CD8-positive, alpha-beta memory T cell (primary cell): ENCODE measurements at regions not wholly inside any gene's neighbourhood (a gene's known extent, or its start where the extent isn't known, plus 50 kb on each side); places are given as distances from the start of the nearest gene placed in this dataset.
A peak's percentile ranks its signal among the peaks of the same experiment; 100 is the strongest.

ENCODE experiments used
- CTCF ChIA-PET: fragments of 350-600 bp; sonication (Branson Sonifier 250); formaldehyde crosslinking; loops from one replicate; lab custom pipeline; 2021; ENCODE audit warnings: antibody characterized with exemption; lab: Charles Lee
- POLR2A ChIA-PET: fragments of 350-600 bp; sonication (Branson Sonifier 250); formaldehyde crosslinking; loops from one replicate; lab custom pipeline; 2021; ENCODE audit warnings: antibody characterized with exemption; lab: Charles Lee
- DNase-seq, 5 donors: peaks; one replicate each; pipeline versions ENCODE4 v3.0.0 to v3.0.0-alpha.2; 2020 to 2022; ENCODE audit warnings: mixed read lengths in 1 of 5
- H3K27ac ChIP-seq: one replicate; pipeline ENCODE4 v1.7.0; 2013; ENCODE audit warnings: low read depth, mild to moderate bottlenecking, low read length, moderate library complexity
- H3K27me3 ChIP-seq: 2 replicates; pipeline ENCODE4 v1.7.0; 2013; ENCODE audit warnings: low read length, mild to moderate bottlenecking; ENCODE audit not compliant: insufficient read depth, poor library complexity, severe bottlenecking
- H3K36me3 ChIP-seq: 2 replicates; pipeline ENCODE4 v1.7.0; 2013; ENCODE audit warnings: mild to moderate bottlenecking, low read length, moderate library complexity; ENCODE audit not compliant: insufficient read depth
- H3K4me1 ChIP-seq: 2 replicates; pipeline ENCODE4 v1.7.0; 2013; ENCODE audit warnings: mild to moderate bottlenecking, low read length, moderate library complexity; ENCODE audit not compliant: insufficient read depth
- H3K4me3 ChIP-seq: 2 replicates; pipeline ENCODE4 v1.7.0; 2013; ENCODE audit warnings: mild to moderate bottlenecking, low read length
- H3K9me3 ChIP-seq: 2 replicates; pipeline ENCODE4 v1.7.0; 2013; ENCODE audit warnings: mild to moderate bottlenecking, low read length
- H3K27ac Mint-ChIP-seq, 8 donors: one replicate each; pipeline ENCODE4 v1.8.0; 2020 to 2021; ENCODE audit warnings: mixed read lengths in 8 of 8, mild to moderate bottlenecking in 6 of 8, inconsistent platforms in 3 of 8, moderate library complexity in 3 of 8
- H3K27me3 Mint-ChIP-seq, 2 donors: one replicate each; pipeline ENCODE4 v1.8.0; 2020 to 2021; ENCODE audit warnings: mixed read lengths in 2 of 2, mild to moderate bottlenecking in 1 of 2, moderate library complexity in 1 of 2
- H3K36me3 Mint-ChIP-seq, 3 donors: one replicate each; pipeline ENCODE4 v1.8.0; 2020 to 2021; ENCODE audit warnings: mixed read lengths in 3 of 3, inconsistent platforms in 1 of 3, mild to moderate bottlenecking in 1 of 3
- H3K4me1 Mint-ChIP-seq, 3 donors: one replicate each; pipeline ENCODE4 v1.8.0; 2020 to 2021; ENCODE audit warnings: mixed read lengths in 3 of 3, inconsistent platforms in 1 of 3, mild to moderate bottlenecking in 1 of 3
- H3K4me3 Mint-ChIP-seq, 7 donors: one replicate each; pipeline ENCODE4 v1.8.0; 2020 to 2021; ENCODE audit warnings: mixed read lengths in 7 of 7, mild to moderate bottlenecking in 6 of 7, moderate library complexity in 4 of 7, inconsistent platforms in 2 of 7
- H3K9me3 Mint-ChIP-seq, 5 donors: one replicate each; pipeline ENCODE4 v1.8.0; 2020 to 2022; ENCODE audit warnings: mixed read lengths in 5 of 5, mild to moderate bottlenecking in 3 of 5, moderate library complexity in 2 of 5, inconsistent platforms in 1 of 5

DNA sequence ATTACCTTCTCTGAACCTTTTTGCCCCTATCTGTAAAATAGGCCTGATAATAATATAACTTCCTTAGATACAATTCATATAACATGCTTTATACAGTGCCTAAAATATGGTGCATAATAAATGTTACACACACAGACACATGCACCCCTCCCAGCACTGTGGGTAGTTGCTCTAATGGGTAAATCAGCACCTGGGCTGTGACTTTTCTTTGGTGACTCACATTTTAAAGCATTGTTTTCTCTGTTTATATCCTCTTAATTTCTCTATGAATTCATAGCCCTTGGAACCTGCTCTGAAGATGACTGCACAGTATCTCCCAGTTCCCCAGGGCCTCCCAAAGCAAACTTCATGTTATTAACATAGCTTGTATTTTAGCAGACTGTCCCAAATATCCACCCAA lies 248.2 kb upstream of the TNP1 start:
- no peak overlapping the region for H3K27ac Mint-ChIP-seq
- Histone ChIP-seq H3K27ac (peak overlapping the region; percentile 35), H3K27me3 (no peaks in the 10 kb centered on the region), H3K4me1 (no peaks in the 10 kb centered on the region), H3K4me3 (no peak overlapping the region), H3K36me3 (no peaks in the 10 kb centered on the region), H3K9me3 (no peaks in the 10 kb centered on the region)
- no peaks in the 10 kb centered on the region for H3K36me3 Mint-ChIP-seq
- H3K4me3 Mint-ChIP-seq = no peak overlapping the region
- ChIA-PET CTCF (no interaction called here), POLR2A (no interaction called here)
- DNase-seq = no peak
- H3K4me1 Mint-ChIP-seq = no peaks in the 10 kb centered on the region
- peaks cover 0 to 1% of the 10 kb centered on the region in 2 donors for H3K27me3 Mint-ChIP-seq
- no peaks in the 10 kb centered on the region for H3K9me3 Mint-ChIP-seq

DNA sequence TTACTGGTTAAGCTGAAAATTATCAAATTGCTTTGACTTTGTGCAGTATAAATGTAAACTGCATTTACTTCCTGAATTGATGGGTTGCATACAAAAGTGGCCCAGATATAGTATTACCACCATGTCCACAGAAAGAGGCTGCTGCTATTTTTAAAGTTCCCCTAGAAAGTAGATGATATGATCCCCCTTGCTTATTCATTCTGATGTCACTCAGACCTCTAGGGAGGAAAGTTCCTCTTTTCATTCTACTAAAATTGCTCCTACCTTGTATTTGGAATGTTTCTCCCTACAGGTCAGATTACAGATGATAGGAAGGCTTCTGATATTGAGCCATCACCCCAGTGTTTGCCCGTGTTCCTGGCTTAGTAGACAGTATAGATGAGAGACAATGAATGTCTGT lies 247.6 kb upstream of the TNP1 start:
- CTCF ChIA-PET = no interaction called here

DNA sequence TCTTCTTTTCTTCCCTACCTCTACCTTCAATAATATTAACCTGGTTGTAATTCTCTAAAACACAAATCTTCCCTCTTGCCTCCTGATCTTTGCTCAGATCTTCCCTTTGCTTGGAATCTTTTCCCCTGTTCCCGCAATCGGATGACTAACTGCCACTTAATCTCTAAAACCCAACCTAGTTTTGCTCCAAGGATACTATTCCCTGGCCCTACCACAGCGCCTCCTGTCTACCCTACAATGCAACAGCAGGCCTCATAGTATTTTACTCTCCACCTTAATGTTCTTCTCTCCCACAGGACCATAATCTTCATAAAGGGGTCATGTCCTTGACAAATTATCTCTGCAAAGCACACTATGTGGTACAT lies 246.8 kb upstream of the TNP1 start:
- Histone ChIP-seq H3K27ac (peak overlapping the region; percentile 25), H3K4me3 (no peak overlapping the region), H3K9me3 (no peaks in the 10 kb centered on the region), H3K27me3 (no peaks in the 10 kb centered on the region), H3K4me1 (no peaks in the 10 kb centered on the region), H3K36me3 (no peaks in the 10 kb centered on the region)
- peaks cover 4 to 5% of the 10 kb centered on the region in 2 donors for H3K27me3 Mint-ChIP-seq
- no peaks in the 10 kb centered on the region for H3K36me3 Mint-ChIP-seq
- ChIA-PET POLR2A (no interaction called here), CTCF (no interaction called here)
- H3K4me3 Mint-ChIP-seq = no peak overlapping the region
- H3K9me3 Mint-ChIP-seq = peaks cover 0 to 2% (median 0%) of the 10 kb centered on the region in 5 donors
- H3K4me1 Mint-ChIP-seq = no peaks in the 10 kb centered on the region
- no peak overlapping the region for H3K27ac Mint-ChIP-seq
- DNase-seq = no peak

More for the DNA sequence above, 247.6 kb upstream of the TNP1 start:
- H3K27ac ChIP-seq = peak overlapping the region; percentile 25
- Mint-ChIP-seq H3K27me3 (peaks cover 0 to 2% of the 10 kb centered on the region in 2 donors), H3K9me3 (no peaks in the 10 kb centered on the region), H3K27ac (no peak overlapping the region), H3K4me3 (no peak overlapping the region), H3K36me3 (no peaks in the 10 kb centered on the region), H3K4me1 (no peaks in the 10 kb centered on the region)
- H3K9me3 ChIP-seq = no peaks in the 10 kb centered on the region
- H3K36me3 ChIP-seq = no peaks in the 10 kb centered on the region
- no peaks in the 10 kb centered on the region for H3K27me3 ChIP-seq
- POLR2A ChIA-PET = no interaction called here
- no peak overlapping the region for H3K4me3 ChIP-seq
- no peak for DNase-seq
- no peaks in the 10 kb centered on the region for H3K4me1 ChIP-seq

DNA sequence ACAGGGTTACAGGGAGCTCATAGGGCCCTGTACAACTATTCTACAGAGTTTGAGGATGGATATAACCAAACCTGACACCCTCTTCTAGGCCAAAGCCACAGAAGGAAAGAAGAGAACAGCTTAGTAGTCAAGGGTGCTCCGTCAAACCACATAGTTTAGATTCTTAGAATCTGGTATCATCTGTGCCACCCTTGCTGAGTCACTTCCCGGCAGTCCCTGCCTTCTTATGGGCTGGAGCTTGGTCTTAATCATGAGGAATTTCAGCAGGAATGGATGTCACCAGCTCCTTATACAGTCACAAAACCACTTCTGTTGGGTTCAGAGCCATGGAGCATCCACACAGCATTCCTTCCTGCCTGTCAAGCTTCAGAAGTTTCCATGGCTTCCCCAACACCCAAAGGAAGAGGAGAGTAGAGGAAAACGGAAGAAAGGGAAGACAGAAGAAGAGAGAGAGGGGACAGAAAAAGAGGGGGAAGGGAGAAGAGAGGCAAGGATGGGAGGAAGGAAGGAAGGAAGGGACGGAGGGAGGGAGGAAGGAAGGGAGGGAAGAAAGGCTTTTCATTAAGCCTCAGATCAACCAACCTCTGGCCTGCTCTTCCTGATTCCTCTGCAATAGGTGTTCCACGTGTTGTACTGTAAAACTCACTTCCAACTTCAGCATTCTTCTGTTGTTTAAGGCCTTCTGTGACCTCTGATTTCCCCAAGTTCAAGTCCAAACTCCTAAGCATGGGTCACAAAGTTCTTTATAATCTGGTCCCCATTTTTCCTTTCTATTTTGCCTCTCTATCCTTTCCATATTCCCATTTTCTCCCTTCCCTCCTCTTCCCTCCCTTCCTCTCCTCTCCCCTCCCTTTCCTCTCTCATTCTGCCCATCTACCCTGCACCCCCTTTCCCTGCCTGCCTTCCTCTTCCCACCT lies 246.1 kb upstream of the TNP1 start:
- no peaks in the 10 kb centered on the region for H3K9me3 ChIP-seq
- Mint-ChIP-seq H3K9me3 (peaks cover 0 to 2% (median 0%) of the 10 kb centered on the region in 5 donors), H3K36me3 (no peaks in the 10 kb centered on the region), H3K4me1 (no peaks in the 10 kb centered on the region), H3K4me3 (no peak overlapping the region), H3K27me3 (peaks cover 5% of the 10 kb centered on the region in 2 donors), H3K27ac (peak overlapping the region in 1 of 8 donors; percentile 35)
- no peaks in the 10 kb centered on the region for H3K36me3 ChIP-seq
- H3K4me1 ChIP-seq = no peaks in the 10 kb centered on the region
- ChIA-PET CTCF (no interaction called here), POLR2A (no interaction called here)
- no peak for DNase-seq
- H3K27ac ChIP-seq = no peak overlapping the region
- no peaks in the 10 kb centered on the region for H3K27me3 ChIP-seq
- no peak overlapping the region for H3K4me3 ChIP-seq

- CTCF ChIA-PET = no interaction called here
Measured at GRCh38 chr2:217103752-217104545, 244.1 kb upstream of the TNP1 start.

GRCh38 chr2:217102956-217103355 lies 243.1 kb upstream of the TNP1 start:
- no peak for DNase-seq
- no peak overlapping the region for H3K27ac ChIP-seq
- ChIA-PET CTCF (no interaction called here), POLR2A (no interaction called here)
- no peak overlapping the region for H3K4me3 Mint-ChIP-seq
- no peak overlapping the region for H3K4me3 ChIP-seq
- no peaks in the 10 kb centered on the region for H3K4me1 ChIP-seq
- H3K9me3 Mint-ChIP-seq = peaks cover 0 to 2% (median 0%) of the 10 kb centered on the region in 5 donors
- H3K36me3 Mint-ChIP-seq = no peaks in the 10 kb centered on the region
- H3K9me3 ChIP-seq = no peaks in the 10 kb centered on the region
- no peaks in the 10 kb centered on the region for H3K36me3 ChIP-seq
- H3K27ac Mint-ChIP-seq = no peak overlapping the region
- H3K4me1 Mint-ChIP-seq = no peaks in the 10 kb centered on the region
- H3K27me3 Mint-ChIP-seq = peaks cover 12% of the 10 kb centered on the region in 2 donors
- no peaks in the 10 kb centered on the region for H3K27me3 ChIP-seq

More at GRCh38 chr2:217103752-217104545, 244.1 kb upstream of the TNP1 start:
- POLR2A ChIA-PET = no interaction called here
- no peak for DNase-seq
- peaks cover 0 to 2% (median 0%) of the 10 kb centered on the region in 5 donors for H3K9me3 Mint-ChIP-seq
- H3K36me3 Mint-ChIP-seq = no peaks in the 10 kb centered on the region
- Histone ChIP-seq H3K36me3 (no peaks in the 10 kb centered on the region), H3K9me3 (no peaks in the 10 kb centered on the region), H3K27me3 (no peaks in the 10 kb centered on the region), H3K4me3 (no peak overlapping the region), H3K4me1 (no peaks in the 10 kb centered on the region), H3K27ac (no peak overlapping the region)
- H3K4me1 Mint-ChIP-seq = no peaks in the 10 kb centered on the region
- peaks cover 6 to 10% of the 10 kb centered on the region in 2 donors for H3K27me3 Mint-ChIP-seq
- no peak overlapping the region for H3K27ac Mint-ChIP-seq
- no peak overlapping the region for H3K4me3 Mint-ChIP-seq

DNA sequence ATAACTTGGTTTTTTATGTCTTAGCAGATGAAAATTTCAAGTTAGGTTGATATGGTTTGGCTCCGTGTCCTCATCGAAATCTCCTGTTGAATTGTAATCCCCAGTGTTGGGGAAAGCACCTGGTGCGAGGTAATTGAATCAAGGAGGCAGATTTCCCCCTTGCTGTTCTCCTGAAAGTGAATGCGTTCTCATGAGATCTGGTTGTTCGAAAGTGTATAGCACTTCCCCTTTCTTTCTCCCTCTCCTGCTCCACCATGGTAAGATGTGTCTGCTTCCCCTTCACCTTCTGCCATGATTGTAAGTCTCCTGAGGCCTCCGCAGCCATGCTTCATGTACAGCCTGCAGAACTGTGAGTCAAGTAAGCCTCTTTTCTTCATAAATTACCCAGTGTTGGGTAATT lies 242.1 kb upstream of the TNP1 start:
- no peaks in the 10 kb centered on the region for H3K4me1 Mint-ChIP-seq
- Histone ChIP-seq H3K27ac (no peak overlapping the region), H3K9me3 (no peaks in the 10 kb centered on the region), H3K36me3 (no peaks in the 10 kb centered on the region), H3K4me1 (no peaks in the 10 kb centered on the region), H3K4me3 (no peak overlapping the region), H3K27me3 (no peaks in the 10 kb centered on the region)
- ChIA-PET POLR2A (no interaction called here), CTCF (no interaction called here)
- no peaks in the 10 kb centered on the region for H3K36me3 Mint-ChIP-seq
- no peak overlapping the region for H3K4me3 Mint-ChIP-seq
- DNase-seq = no peak
- H3K9me3 Mint-ChIP-seq = peaks cover 0 to 2% (median 0%) of the 10 kb centered on the region in 5 donors
- peaks cover 12% of the 10 kb centered on the region in 2 donors for H3K27me3 Mint-ChIP-seq
- no peak overlapping the region for H3K27ac Mint-ChIP-seq

GRCh38 chr2:217099561-217099960 lies 239.7 kb upstream of the TNP1 start:
- no peak for DNase-seq
- no peak overlapping the region for H3K27ac Mint-ChIP-seq
- H3K9me3 ChIP-seq = no peaks in the 10 kb centered on the region
- H3K4me3 ChIP-seq = no peak overlapping the region
- POLR2A ChIA-PET = no interaction called here
- H3K9me3 Mint-ChIP-seq = peaks cover 0 to 2% (median 0%) of the 10 kb centered on the region in 5 donors
- H3K27ac ChIP-seq = no peak overlapping the region
- H3K4me3 Mint-ChIP-seq = no peak overlapping the region
- no peaks in the 10 kb centered on the region for H3K4me1 ChIP-seq
- peaks cover 12% of the 10 kb centered on the region in 2 donors for H3K27me3 Mint-ChIP-seq
- H3K27me3 ChIP-seq = no peaks in the 10 kb centered on the region
- no peaks in the 10 kb centered on the region for H3K36me3 ChIP-seq
- no peaks in the 10 kb centered on the region for H3K4me1 Mint-ChIP-seq
- CTCF ChIA-PET = no interaction called here
- H3K36me3 Mint-ChIP-seq = no peaks in the 10 kb centered on the region
